Epidermal melanocyte (primary cell): ENCODE measurements at regions not wholly inside any gene's neighbourhood (a gene's known extent, or its start where the extent isn't known, plus 50 kb on each side); places are given as distances from the start of the nearest gene placed in this dataset.
A peak's percentile ranks its signal among the peaks of the same experiment; 100 is the strongest.
"Not testable (repeated sequence)": the region's sequence is repeated elsewhere in the genome, so short reads cannot be mapped to it uniquely, and the experiment has no call there.

ENCODE experiments used
- DNase-seq: peaks from one replicate; pipeline ENCODE4 v3.0.0; 2011; ENCODE audit warnings: low spot score; ENCODE audit not compliant: insufficient read length

GRCh38 chr13:109281017-109281902 lies 505.1 kb downstream of the IRS2 start:
- DNase-seq, result no peak

- DNase-seq, result no peak
Observed at GRCh38 chr13:109276261-109276660, 510.1 kb downstream of the IRS2 start.

DNA sequence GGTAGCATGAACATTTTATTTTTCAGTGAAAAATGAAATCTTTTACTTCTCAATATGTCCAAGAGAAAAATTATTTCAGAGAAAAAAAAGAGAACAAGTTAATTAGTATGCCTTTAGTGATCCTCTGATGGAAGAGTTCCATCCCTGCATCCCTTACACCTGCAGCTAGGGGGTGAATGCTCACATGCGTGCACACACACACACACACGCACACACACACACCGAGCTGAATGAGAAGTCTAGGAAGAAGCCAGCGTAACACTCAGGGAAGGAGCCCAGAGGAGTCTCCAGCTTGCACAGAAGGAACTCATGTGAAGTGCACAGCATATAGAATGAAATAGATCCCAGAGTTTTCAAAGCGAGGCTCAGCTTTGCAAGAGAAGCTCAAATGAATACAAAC lies 510.5 kb downstream of the IRS2 start:
- DNase-seq, result no peak

DNA sequence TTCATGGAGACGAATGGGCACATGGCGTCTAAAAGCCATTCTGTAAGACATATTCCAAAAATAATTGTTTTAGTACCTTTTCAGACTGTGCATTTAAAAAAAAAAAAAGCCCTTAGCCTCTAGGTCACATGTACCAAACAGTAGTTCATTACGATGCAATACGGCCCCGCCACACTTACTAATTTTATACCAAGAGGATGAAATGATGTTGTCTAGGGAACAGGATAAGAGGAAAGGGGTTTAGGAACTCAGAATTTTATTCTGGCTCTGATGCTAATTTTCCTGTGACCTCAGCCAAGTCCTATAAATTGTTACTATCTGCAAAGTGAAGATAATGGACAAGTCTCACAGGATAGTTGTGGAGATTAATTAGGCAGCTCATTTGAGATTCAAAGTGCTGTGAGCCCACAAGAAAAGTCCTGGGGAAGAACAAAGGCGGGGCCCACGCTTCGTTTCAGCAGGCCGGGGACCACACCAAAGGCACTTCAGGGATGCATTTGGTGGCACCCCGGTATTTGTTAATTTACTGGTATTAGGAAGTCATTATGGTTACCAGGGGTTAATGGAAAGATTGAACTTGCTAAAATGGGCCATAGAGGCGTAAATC lies 511.1 kb downstream of the IRS2 start:
- DNase-seq, result no peak

- peak; percentile 45 for DNase-seq
Observed at GRCh38 chr13:109274188-109274821, 512.1 kb downstream of the IRS2 start.

DNA sequence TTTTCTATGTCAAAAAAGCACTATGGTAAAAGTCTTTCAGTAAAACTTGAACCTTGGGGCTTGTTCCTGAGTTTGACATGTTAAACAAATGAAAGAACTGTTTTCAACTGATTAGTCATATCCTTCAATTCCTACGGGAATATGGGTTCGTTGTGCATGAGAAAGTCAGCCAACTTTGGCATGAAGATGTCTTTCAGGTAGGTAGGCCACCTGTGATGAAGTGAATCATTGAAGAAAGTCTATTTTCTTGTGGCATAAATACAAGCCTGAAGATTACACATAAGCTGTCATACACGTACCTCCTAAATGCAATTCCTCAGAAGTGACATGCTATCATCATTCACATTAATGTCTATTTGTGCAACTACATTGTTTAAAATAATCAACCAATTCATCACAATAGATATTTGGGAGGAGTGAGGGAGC lies 513.0 kb downstream of the IRS2 start:
- no peak for DNase-seq

DNA sequence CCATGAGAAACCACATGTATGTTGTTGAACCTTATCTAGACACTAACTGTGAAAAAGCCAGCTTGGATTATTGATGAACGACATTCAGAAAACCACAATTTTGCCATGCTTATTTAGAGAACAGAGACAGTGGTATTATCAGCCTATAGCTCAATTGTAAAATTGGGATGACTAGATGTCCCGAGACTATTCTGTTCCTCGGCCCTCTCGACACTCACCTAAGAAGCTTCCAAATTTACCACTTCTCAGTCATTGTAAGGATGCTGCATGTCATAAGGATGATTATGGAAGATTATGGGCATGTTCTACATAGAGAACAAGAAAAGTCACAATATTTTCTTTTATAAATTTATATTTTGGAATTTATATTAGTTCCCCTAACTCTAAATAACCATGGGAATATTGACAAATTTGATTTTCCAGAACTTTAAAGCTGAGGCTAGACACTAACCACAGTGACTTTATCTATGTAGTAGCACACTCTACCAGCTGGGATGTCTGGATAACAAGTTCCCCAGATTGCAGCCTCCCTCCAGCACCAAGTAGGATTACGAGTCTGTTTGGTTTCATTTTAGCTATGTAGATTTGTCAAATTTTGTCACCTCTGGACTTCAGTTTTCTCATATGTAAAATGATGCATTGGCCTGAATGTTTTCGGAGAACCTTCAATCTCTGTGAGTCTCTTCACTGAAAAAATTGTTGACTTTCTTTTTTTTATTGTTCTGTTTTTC lies 513.6 kb downstream of the IRS2 start:
- no peak for DNase-seq

DNA sequence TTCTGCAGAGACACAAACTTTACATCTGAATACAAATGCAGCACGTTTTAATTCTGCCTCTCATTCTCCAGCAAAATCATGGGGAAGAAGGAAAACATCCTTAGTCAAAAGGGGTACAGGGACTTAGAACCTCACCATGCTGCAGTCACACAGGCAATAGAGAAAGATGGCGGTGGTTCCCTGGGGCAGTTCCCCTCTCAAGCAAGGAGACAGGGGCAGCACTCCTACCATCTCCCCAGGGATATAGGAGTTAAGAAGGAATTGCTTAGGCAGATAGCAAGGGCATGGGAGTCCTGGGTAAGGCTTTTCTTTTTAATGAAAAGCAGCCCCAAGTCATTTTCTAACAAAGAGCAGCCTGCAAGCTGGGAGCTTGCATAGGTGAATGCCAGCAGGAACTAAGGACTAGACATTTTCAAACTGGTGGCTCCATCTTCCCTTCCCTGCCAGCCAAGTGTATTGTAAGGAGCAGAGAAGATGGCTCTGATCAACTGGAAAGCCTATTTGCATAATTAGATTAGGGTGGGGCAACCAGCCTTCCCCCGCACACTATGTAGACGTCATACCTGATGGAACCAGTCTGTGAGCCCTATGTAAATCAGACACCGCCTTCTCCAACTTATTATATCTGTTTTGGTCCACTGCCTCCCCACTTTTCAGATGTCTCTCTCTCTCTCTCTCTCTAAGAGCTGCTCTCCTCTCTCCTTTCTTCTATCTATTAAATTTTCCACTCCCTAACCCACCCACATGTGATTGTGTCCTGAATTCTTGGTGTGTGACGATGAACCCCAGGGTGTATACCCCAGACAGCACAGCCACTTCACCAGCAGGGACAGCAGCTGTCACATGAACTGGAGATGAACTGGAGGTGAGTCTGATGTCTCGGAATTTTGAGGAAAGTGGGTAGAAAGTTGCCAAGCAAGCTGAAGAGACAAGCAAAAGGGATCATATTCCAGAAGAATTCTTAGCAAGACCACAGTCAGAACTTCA lies 514.5 kb downstream of the IRS2 start:
- DNase-seq, result no peak

DNA sequence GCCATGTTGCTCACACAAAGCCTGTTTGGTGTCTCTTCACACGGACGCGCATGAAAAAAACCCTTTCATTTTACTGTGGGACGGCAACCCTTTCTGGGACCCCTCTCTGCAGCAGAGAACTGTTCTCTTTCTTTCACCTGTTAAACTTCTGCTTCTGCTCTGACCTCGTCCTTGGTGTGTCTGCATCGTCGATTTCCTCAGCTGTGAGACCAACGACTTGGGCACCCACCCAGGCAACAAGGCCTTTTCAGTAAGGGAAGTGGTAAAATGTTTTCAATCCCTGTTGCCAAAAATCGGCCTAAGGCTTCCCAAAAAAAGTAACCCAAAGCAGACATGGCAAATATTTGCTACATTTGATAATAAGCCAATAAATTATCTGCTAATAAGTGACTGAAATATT lies 515.3 kb downstream of the IRS2 start:
- no peak for DNase-seq

- DNase-seq, result not testable (repeated sequence)
Observed at GRCh38 chr13:109269381-109269780, 517.0 kb downstream of the IRS2 start.

DNA sequence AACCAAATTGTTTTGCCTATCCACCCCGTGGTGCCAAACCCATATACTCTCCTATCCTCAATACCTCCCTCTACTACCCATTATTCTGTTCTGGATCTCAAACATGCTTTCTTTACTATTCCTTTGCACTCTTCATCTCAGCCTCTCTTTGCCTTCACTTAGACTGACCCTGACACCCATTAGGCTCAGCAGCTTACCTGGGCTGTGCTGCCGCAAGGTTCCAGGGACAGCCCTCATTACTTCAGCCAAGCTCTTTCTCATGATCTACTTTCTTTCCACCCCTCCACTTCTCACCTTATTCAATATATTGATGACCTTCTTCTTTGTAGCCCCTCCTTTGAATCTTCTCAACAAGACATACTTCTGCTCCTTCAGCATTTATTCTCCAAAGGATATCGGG lies 517.9 kb downstream of the IRS2 start:
- DNase-seq, result not testable (repeated sequence)

DNA sequence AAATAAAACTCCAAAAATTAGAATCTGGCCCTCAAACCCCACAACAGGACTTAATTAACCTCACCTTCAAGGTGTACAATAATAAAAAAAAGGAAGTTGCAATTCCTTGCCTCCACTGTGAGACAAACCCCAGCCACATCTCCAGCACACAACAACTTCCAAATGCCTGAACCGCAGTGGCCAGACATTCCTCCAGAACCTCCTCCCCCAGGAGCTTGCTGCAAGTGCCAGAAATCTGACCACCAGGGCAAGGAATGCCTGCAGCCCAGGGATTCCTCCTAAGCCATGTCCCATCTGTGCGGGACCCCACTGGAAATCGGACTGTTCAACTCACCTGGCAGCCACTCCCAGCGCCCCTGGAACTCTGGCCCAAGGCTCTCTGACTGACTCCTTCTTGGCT lies 519.0 kb downstream of the IRS2 start:
- not testable (repeated sequence) for DNase-seq

DNA sequence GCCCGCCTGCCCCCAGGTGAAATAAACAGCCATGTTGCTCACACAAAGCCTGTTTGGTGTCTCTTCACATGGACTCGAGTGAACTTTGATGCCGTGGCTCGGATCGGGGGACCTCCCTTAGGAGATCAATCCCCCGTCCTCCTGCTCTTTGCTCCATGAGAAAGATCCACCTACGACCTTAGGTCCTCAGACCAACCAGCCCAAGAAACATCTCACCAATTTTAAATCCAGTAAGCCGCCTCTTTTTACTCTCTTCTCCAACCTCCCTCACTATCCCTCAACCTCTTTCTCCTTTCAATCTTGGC lies 521.0 kb downstream of the IRS2 start:
- not testable (repeated sequence) for DNase-seq

GRCh38 chr13:109264603-109265437 lies 521.6 kb downstream of the IRS2 start:
- DNase-seq, result not testable (repeated sequence)

DNA sequence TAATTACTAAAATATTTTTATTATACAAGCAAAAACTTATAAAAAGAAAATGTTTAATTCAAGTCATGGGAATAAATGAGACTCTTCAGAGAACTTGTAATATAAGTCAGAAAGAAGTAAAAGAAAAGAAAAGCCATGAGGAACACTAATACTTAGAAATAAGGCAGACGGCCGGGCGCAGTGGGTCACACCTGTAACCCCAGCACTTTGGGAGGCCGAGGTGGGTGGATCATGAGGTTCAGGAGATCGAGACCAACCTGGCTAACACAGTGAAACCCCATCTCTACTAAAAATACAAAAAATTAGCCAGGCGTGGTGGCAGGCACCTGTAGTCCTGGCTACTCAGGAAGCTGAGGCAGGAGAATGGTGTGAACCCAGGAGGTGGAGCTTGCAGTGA lies 528.6 kb downstream of the IRS2 start:
- DNase-seq, result not testable (repeated sequence)
